IMR-90 (cell line): ENCODE measurements at regions not wholly inside any gene's neighbourhood (a gene's known extent, or its start where the extent isn't known, plus 50 kb on each side); places are given as distances from the start of the nearest gene placed in this dataset.

ENCODE experiments used
- ATAC-seq: fragments of 200-7000 bp; cut with Tn5 transposase; 2 replicates; pipeline ENCODE4 v1.9.1; 2020; ENCODE audit warnings: low read depth, mild to moderate bottlenecking, moderate library complexity
- BruUV-seq: library from RNA; stranded (reverse); fragments of 400-500 nt; replicated peaks from 2 replicates; lab custom pipeline; 2021; lab: Mats Ljungman, UMichigan
- CTCF ChIA-PET: fragments of 300-600 bp; formaldehyde crosslinking; extraction: SDS; loops from one replicate; lab custom pipeline; 2021; ENCODE audit warnings: antibody characterized with exemption; lab: Yijun Ruan, JAX
- POLR2A ChIA-PET: fragments of 300-600 bp; sonication (Branson Sonifier 250); formaldehyde crosslinking; loops from one replicate; lab custom pipeline; 2022; ENCODE audit warnings: antibody characterized with exemption; ENCODE audit not compliant: unreplicated experiment; lab: Charles Lee
- DNase-seq: peaks from one replicate; pipeline ENCODE4 v3.0.0; 2013
- H2AFZ ChIP-seq: replicated peaks from 2 replicates; pipeline ENCODE3; 2013; ENCODE audit warnings: low read length, mild to moderate bottlenecking; ENCODE audit not compliant: poor library complexity
- H2AK5ac ChIP-seq: 2 replicates; pipeline ENCODE4 v1.6.1; 2013; ENCODE audit warnings: low read depth, low read length, inconsistent platforms
- H2AK9ac ChIP-seq: replicated peaks from 2 replicates; pipeline ENCODE3; 2013; ENCODE audit warnings: mild to moderate bottlenecking, low read depth, low read length, moderate library complexity; ENCODE audit not compliant: poor library complexity
- H2BK120ac ChIP-seq: 2 replicates; pipeline ENCODE4 v1.6.1; 2013; ENCODE audit warnings: low read depth, low read length, inconsistent platforms
- H2BK15ac ChIP-seq: 3 replicates; pipeline ENCODE4 v1.6.1; 2013; ENCODE audit warnings: low read depth, low read length, inconsistent platforms
- H2BK20ac ChIP-seq: 2 replicates; pipeline ENCODE4 v1.6.1; 2013; ENCODE audit warnings: low read depth, mild to moderate bottlenecking, inconsistent platforms, low read length, moderate library complexity
- H2BK5ac ChIP-seq: 2 replicates; pipeline ENCODE4 v1.6.1; 2013; ENCODE audit warnings: mild to moderate bottlenecking, low read depth, low read length, inconsistent platforms; ENCODE audit not compliant: poor library complexity, severe bottlenecking
- H3K14ac ChIP-seq: replicated peaks from 2 replicates; pipeline ENCODE4 v1.6.1; 2013; ENCODE audit warnings: low read depth, low read length, inconsistent platforms
- H3K18ac ChIP-seq: 2 replicates; pipeline ENCODE4 v1.6.1; 2013; ENCODE audit warnings: low read depth, low read length, control low read depth
- H3K23ac ChIP-seq: 2 replicates; pipeline ENCODE4 v1.6.1; 2013; ENCODE audit warnings: low read depth, low read length, inconsistent platforms
- H3K27ac ChIP-seq: 2 replicates; pipeline ENCODE4 v1.5.1; 2013; ENCODE audit warnings: mild to moderate bottlenecking, control low read depth, low read length; ENCODE audit not compliant: insufficient read depth
- H3K27me3 ChIP-seq: 2 replicates; pipeline ENCODE4 v1.6.1; 2013; ENCODE audit warnings: low read length; ENCODE audit not compliant: control insufficient read depth, insufficient read depth
- H3K36me3 ChIP-seq: 2 replicates; pipeline ENCODE4 v1.6.1; 2013; ENCODE audit warnings: low read length, mixed read lengths; ENCODE audit not compliant: control insufficient read depth, insufficient read depth
- H3K4ac ChIP-seq: 2 replicates; pipeline ENCODE4 v1.6.1; 2013; ENCODE audit warnings: low read depth, low read length, inconsistent platforms
- H3K4me1 ChIP-seq: 2 replicates; pipeline ENCODE4 v1.6.1; 2013; ENCODE audit warnings: low read length, mixed read lengths; ENCODE audit not compliant: control insufficient read depth, insufficient read depth
- H3K4me2 ChIP-seq: 2 replicates; pipeline ENCODE4 v1.6.1; 2013; ENCODE audit warnings: low read depth, mild to moderate bottlenecking, control low read depth, low read length, moderate library complexity
- H3K4me3 ChIP-seq: 2 replicates; pipeline ENCODE4 v1.5.1; 2013; ENCODE audit warnings: low read depth, mild to moderate bottlenecking, control low read depth, low read length, moderate library complexity; ENCODE audit not compliant: insufficient read depth
- H3K56ac ChIP-seq: 2 replicates; pipeline ENCODE4 v1.6.1; 2013; ENCODE audit warnings: low read length, inconsistent platforms; ENCODE audit not compliant: insufficient read depth; ENCODE audit errors: extremely low read depth
- H3K79me1 ChIP-seq, 2 experiments: 2 replicates each; pipeline ENCODE4 v1.6.1; 2013; ENCODE audit warnings: low read length in 2 of 2, inconsistent platforms in 1 of 2, low read depth in 1 of 2
- H3K9ac ChIP-seq: 2 replicates; pipeline ENCODE4 v1.6.1; 2013; ENCODE audit warnings: low read depth, low read length, control low read depth
- H3K9me1 ChIP-seq: 2 replicates; pipeline ENCODE4 v1.6.1; 2013; ENCODE audit warnings: low read length, inconsistent platforms; ENCODE audit not compliant: insufficient read depth
- H3K9me3 ChIP-seq: 2 replicates; pipeline ENCODE4 v1.6.1; 2013; ENCODE audit warnings: low read length; ENCODE audit not compliant: control insufficient read depth, insufficient read depth
- H4K20me1 ChIP-seq: 2 replicates; pipeline ENCODE4 v1.6.1; 2013; ENCODE audit warnings: low read length, inconsistent platforms; ENCODE audit not compliant: insufficient read depth
- H4K5ac ChIP-seq: 2 replicates; pipeline ENCODE4 v1.6.1; 2013; ENCODE audit warnings: mild to moderate bottlenecking, low read depth, low read length, control low read depth
- H4K8ac ChIP-seq, 2 experiments: 2 replicates each; pipeline ENCODE4 v1.6.1; 2013; ENCODE audit warnings: low read depth in 2 of 2, low read length in 2 of 2, control low read depth in 1 of 2, inconsistent platforms in 1 of 2
- H4K91ac ChIP-seq: 2 replicates; pipeline ENCODE4 v1.6.1; 2013; ENCODE audit warnings: low read depth, low read length, inconsistent platforms; ENCODE audit not compliant: insufficient read depth
- CEBPB ChIP-seq: IDR thresholded peaks from 2 replicates; pipeline ENCODE4 v1.6.1; 2012; ENCODE audit warnings: low read depth, low read length, improper control_type of control experiment
- SMC3 ChIP-seq: fragments of 150-350 bp; IDR thresholded peaks from 2 replicates; pipeline ENCODE4 v1.6.1; 2016; ENCODE audit warnings: low read depth, mild to moderate bottlenecking, antibody characterized with exemption, low read length, moderate library complexity
- WGBS, 2 experiments: methylation state at CpG; one replicate each; pipeline versions ENCODE4 v1.1.5 to v1.1.7; 2013; ENCODE audit warnings: missing lambda C conversion rate in 2 of 2; ENCODE audit not compliant: insufficient read length in 1 of 2; ENCODE audit errors: extremely low coverage in 2 of 2; 5-methylcytosine and 5-hydroxymethylcytosine counted together
- dilution Hi-C: fragments of 300-500 bp; cut with HindIII; formaldehyde crosslinking; loops from one replicate; pipeline ENCODE4 v1.14.3; 2018; ENCODE audit warnings: low sequenced_read_pairs; ENCODE audit not compliant: unreplicated experiment
- in situ Hi-C: fragments of 300-500 bp; cut with MboI; formaldehyde crosslinking; loops from 3 replicates; pipeline ENCODE4 v1.14.3; 2019; ENCODE audit warnings: low sequenced_read_pairs, inconsistent platforms, mixed read lengths
- intact Hi-C: fragments of 100-400 bp; cut with micrococcal nuclease; formaldehyde crosslinking; loops from 2 replicates; pipeline ENCODE4 v1.10.0; 2022

- Histone ChIP-seq H3K18ac (peak overlapping the region; percentile 42; the same call in 1 of the 2 replicates), H4K91ac (peak overlapping the region; percentile 46; the same call in 1 of the 2 replicates), H2BK15ac (no peak overlapping the region; the same call in 2 of the 3 replicates), H3K14ac (peak overlapping the region; percentile 25; the same call in 1 of the 2 replicates), H3K9me3 (no peaks in the 10 kb centered on the region), H3K79me1 (no peaks in the 10 kb centered on the region), H2BK20ac (peak overlapping the region; percentile 11; the same call in 1 of the 2 replicates), H4K5ac (peak overlapping the region; percentile 15; the same call in 1 of the 2 replicates), H2AK9ac (no peak overlapping the region), H3K4me3 (no peak overlapping the region), H3K9me1 (peaks cover 3% of the 10 kb centered on the region; the same call in 1 of the 2 replicates), H3K4ac (peak overlapping the region; percentile 67; the same call in 1 of the 2 replicates), H2AK5ac (peak overlapping the region; percentile 40; the same call in 1 of the 2 replicates), H3K23ac (no peak overlapping the region), H3K27me3 (no peaks in the 10 kb centered on the region), H2BK5ac (no peak overlapping the region), H3K4me1 (peaks cover 14% of the 10 kb centered on the region), H3K27ac (no peak overlapping the region), H3K9ac (no peak overlapping the region), H2AFZ (peak overlapping the region; percentile 2), H3K36me3 (no peaks in the 10 kb centered on the region), H3K4me2 (no peak overlapping the region), H4K20me1 (no peaks in the 10 kb centered on the region), H3K56ac (no peak overlapping the region), H4K8ac (0 out of 4 replicates have a peak overlapping the region, but pooled peaks of 1 of the 2 experiments have one; percentile 22), H2BK120ac (peak overlapping the region; percentile 70; the same call in 1 of the 2 replicates)
- DNase-seq (peak; percentile 67), ATAC-seq (peak; percentile 69)
- dilution Hi-C loops (no loop called here), intact Hi-C loops (loop anchor here (2.0 to 5.0 kb wide), 2 partner anchors 211 to 476 kb away; no protein-coding TSS in a partner anchor), in situ Hi-C loops (no loop called here)
- no CpG with 5 or more reads among the region's 1 CpG for WGBS, 2 experiments
- ChIA-PET CTCF (interaction anchor here (0.6 to 1.3 kb wide), 2 partner anchors 213 to 292 kb away, joined by 3 read pairs; no protein-coding TSS in a partner anchor), POLR2A (interaction anchor here (0.7 kb wide), 1 partner anchor 127 kb away, joined by 5 read pairs; no protein-coding TSS in a partner anchor)
- TF ChIP-seq SMC3 (no peak), CEBPB (peak; percentile 87)
- no TSS peak for BruUV-seq
These were observed 169.8 kb upstream of the PLXNC1 start for GRCh38 chr12:93978553-93978952.
